ENCODE measurements at regions not wholly inside any gene's neighbourhood (a gene's known extent, or its start where the extent isn't known, plus 50 kb on each side); places are given as distances from the start of the nearest gene placed in this dataset.

DNA sequence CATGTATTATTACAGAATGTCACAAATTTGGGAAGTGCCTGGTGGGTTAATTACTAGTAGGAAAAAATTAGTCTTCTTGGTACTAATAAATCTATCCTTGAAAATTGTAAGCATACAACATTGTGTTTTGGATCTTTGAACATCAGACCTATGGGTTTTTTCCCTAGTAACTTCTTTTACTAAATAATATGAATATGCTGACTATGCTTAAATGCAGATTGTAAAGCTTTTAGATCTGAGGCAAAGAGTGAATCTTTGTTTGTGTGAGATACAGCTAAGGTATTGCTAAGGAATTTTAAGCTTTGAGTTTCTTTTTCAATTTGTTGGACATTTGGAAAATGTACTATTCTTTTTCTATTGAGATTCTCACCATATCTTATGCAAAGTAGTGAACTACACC is 390.6 kb upstream of the CCNH start:
- in situ Hi-C loops (cut with MboI): no loop called here
- H3K79me2 ChIP-seq (ENCODE audit: insufficient read depth): no peaks in the 10 kb centered on the region
- H3K36me3 ChIP-seq (ENCODE audit: low read depth): no peaks in the 10 kb centered on the region
- no peaks in the 10 kb centered on the region for H3K27me3 ChIP-seq (replicated peaks; ENCODE audit: insufficient read depth)
- H3F3A ChIP-seq (ENCODE audit: insufficient read depth): no peaks in the 10 kb centered on the region
- H3K9ac ChIP-seq: no peak overlapping the region
- TF ChIP-seq EZH2phosphoT487 (IDR thresholded peaks at IDR 0.05; ENCODE audit: insufficient read depth, low read depth) (no peak), EZH2 (IDR thresholded peaks at IDR 0.05; ENCODE audit: insufficient read depth, poor library complexity, severe bottlenecking) (no peak)
- H3K4me2 ChIP-seq (ENCODE audit: unreplicated experiment): no peak overlapping the region
- 0 out of 2 replicates have a peak, but pooled peaks cover 2% of the 10 kb centered on the region for H4K20me1 ChIP-seq (ENCODE audit: insufficient read depth)
- no peaks in the 10 kb centered on the region for H3K9me3 ChIP-seq (ENCODE audit: low read depth)
- no peak overlapping the region for H3K27ac ChIP-seq
- H3K4me3 ChIP-seq: no peak overlapping the region
- H3K9me2 ChIP-seq (ENCODE audit: insufficient read depth): no peaks in the 10 kb centered on the region
- no peaks in the 10 kb centered on the region for H3K4me1 ChIP-seq (ENCODE audit: insufficient read depth)
- DNase-seq: no peak
- no peak overlapping the region for H2AFZ ChIP-seq

DNA sequence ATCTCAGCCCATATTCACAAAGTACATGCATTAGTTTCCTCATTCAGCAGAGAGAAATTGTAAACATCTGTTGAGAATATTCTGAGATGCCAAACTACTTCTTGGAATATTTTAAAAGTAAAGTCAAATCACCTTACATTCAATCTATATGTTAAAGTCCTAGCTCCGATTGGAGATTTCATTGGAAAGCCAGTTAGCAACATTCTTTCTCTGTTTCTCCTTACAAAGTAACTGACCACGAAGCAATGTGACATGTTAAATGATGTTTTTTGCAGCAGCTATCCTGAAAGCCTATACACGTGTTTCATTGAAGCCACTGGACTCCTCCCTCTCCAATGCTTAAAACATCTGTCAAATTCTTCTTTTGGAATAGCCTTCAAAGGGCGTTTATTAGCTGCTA is 379.1 kb upstream of the CCNH start:
- no peak for DNase-seq
- TF ChIP-seq EZH2 (IDR thresholded peaks at IDR 0.05; ENCODE audit: insufficient read depth, poor library complexity, severe bottlenecking) (no peak), EZH2phosphoT487 (IDR thresholded peaks at IDR 0.05; ENCODE audit: insufficient read depth, low read depth) (no peak)
- Histone ChIP-seq H3K9me3 (ENCODE audit: low read depth) (no peaks in the 10 kb centered on the region), H3K4me3 (no peak overlapping the region), H3K4me1 (ENCODE audit: insufficient read depth) (no peaks in the 10 kb centered on the region), H3K4me2 (ENCODE audit: unreplicated experiment) (no peak overlapping the region), H3K27ac (no peak overlapping the region), H3K9me2 (ENCODE audit: insufficient read depth) (no peaks in the 10 kb centered on the region), H3K36me3 (ENCODE audit: low read depth) (no peaks in the 10 kb centered on the region), H3K9ac (no peak overlapping the region), H4K20me1 (ENCODE audit: insufficient read depth) (no peaks in the 10 kb centered on the region), H3K79me2 (ENCODE audit: insufficient read depth) (no peaks in the 10 kb centered on the region), H3K27me3 (replicated peaks; ENCODE audit: insufficient read depth) (no peaks in the 10 kb centered on the region), H2AFZ (no peak overlapping the region), H3F3A (ENCODE audit: insufficient read depth) (no peaks in the 10 kb centered on the region)
- WGBS, 2 experiments (ENCODE audit: low coverage in 1 of 2, low lambda C conversion rate in 2 of 2, missing lambda C conversion rate in 2 of 2): 8 to 12% methylated on average over 4 of the region's 4 CpGs
- in situ Hi-C loops (cut with MboI): no loop called here

GRCh38 chr5:87788416-87788815 is 375.7 kb upstream of the CCNH start:
- Histone ChIP-seq H3K27me3 (replicated peaks; ENCODE audit: insufficient read depth) (peaks cover 2% of the 10 kb centered on the region; the same call in 1 of the 2 replicates), H3K36me3 (ENCODE audit: low read depth) (no peaks in the 10 kb centered on the region), H3K27ac (no peak overlapping the region), H3K4me3 (no peak overlapping the region), H3K9me3 (ENCODE audit: low read depth) (no peaks in the 10 kb centered on the region), H3K9ac (no peak overlapping the region), H3K4me1 (ENCODE audit: insufficient read depth) (no peaks in the 10 kb centered on the region), H3K9me2 (ENCODE audit: insufficient read depth) (no peaks in the 10 kb centered on the region), H4K20me1 (ENCODE audit: insufficient read depth) (no peaks in the 10 kb centered on the region), H3F3A (ENCODE audit: insufficient read depth) (no peaks in the 10 kb centered on the region), H3K79me2 (ENCODE audit: insufficient read depth) (no peaks in the 10 kb centered on the region), H3K4me2 (ENCODE audit: unreplicated experiment) (no peak overlapping the region), H2AFZ (no peak overlapping the region)
- no peak for DNase-seq
- WGBS, 2 experiments (ENCODE audit: low coverage in 1 of 2, low lambda C conversion rate in 2 of 2, missing lambda C conversion rate in 2 of 2): 49 to 67% methylated on average over 2 of the region's 2 CpGs
- in situ Hi-C loops (cut with MboI): no loop called here
- TF ChIP-seq EZH2 (IDR thresholded peaks at IDR 0.05; ENCODE audit: insufficient read depth, poor library complexity, severe bottlenecking) (no peak), EZH2phosphoT487 (IDR thresholded peaks at IDR 0.05; ENCODE audit: insufficient read depth, low read depth) (no peak)

GRCh38 chr5:87787625-87788256 is 375.0 kb upstream of the CCNH start:
- H2AFZ ChIP-seq: no peak overlapping the region
- H3K79me2 ChIP-seq (ENCODE audit: insufficient read depth): no peaks in the 10 kb centered on the region
- no peak overlapping the region for H3K27ac ChIP-seq
- TF ChIP-seq EZH2phosphoT487 (IDR thresholded peaks at IDR 0.05; ENCODE audit: insufficient read depth, low read depth) (no peak), EZH2 (IDR thresholded peaks at IDR 0.05; ENCODE audit: insufficient read depth, poor library complexity, severe bottlenecking) (no peak)
- DNase-seq: no peak
- no peak overlapping the region for H3K4me2 ChIP-seq (ENCODE audit: unreplicated experiment)
- H3K36me3 ChIP-seq (ENCODE audit: low read depth): no peaks in the 10 kb centered on the region
- H3K4me3 ChIP-seq: no peak overlapping the region
- in situ Hi-C loops (cut with MboI): no loop called here
- H4K20me1 ChIP-seq (ENCODE audit: insufficient read depth): no peaks in the 10 kb centered on the region
- no peaks in the 10 kb centered on the region for H3F3A ChIP-seq (ENCODE audit: insufficient read depth)
- H3K9me2 ChIP-seq (ENCODE audit: insufficient read depth): no peaks in the 10 kb centered on the region
- peaks cover 7% of the 10 kb centered on the region; the same call in 1 of the 2 replicates for H3K27me3 ChIP-seq (replicated peaks; ENCODE audit: insufficient read depth)
- H3K4me1 ChIP-seq (ENCODE audit: insufficient read depth): no peaks in the 10 kb centered on the region
- 17 to 30% methylated on average over 2 of the region's 2 CpGs for WGBS, 2 experiments (ENCODE audit: low coverage in 1 of 2, low lambda C conversion rate in 2 of 2, missing lambda C conversion rate in 2 of 2)
- no peaks in the 10 kb centered on the region for H3K9me3 ChIP-seq (ENCODE audit: low read depth)
- no peak overlapping the region for H3K9ac ChIP-seq

GRCh38 chr5:87787086-87787485 is 374.4 kb upstream of the CCNH start:
- no peak overlapping the region for H2AFZ ChIP-seq
- no peak overlapping the region for H3K27ac ChIP-seq
- no peaks in the 10 kb centered on the region for H3K9me2 ChIP-seq (ENCODE audit: insufficient read depth)
- H3K9me3 ChIP-seq (ENCODE audit: low read depth): no peaks in the 10 kb centered on the region
- no peak overlapping the region for H3K9ac ChIP-seq
- H3K4me1 ChIP-seq (ENCODE audit: insufficient read depth): no peaks in the 10 kb centered on the region
- H3K79me2 ChIP-seq (ENCODE audit: insufficient read depth): no peaks in the 10 kb centered on the region
- WGBS, 2 experiments (ENCODE audit: low coverage in 1 of 2, low lambda C conversion rate in 2 of 2, missing lambda C conversion rate in 2 of 2): 52 to 58% methylated on average over 4 of the region's 4 CpGs
- no peak for TF ChIP-seq EZH2phosphoT487 (IDR thresholded peaks at IDR 0.05; ENCODE audit: insufficient read depth, low read depth)
- TF ChIP-seq EZH2 (IDR thresholded peaks at IDR 0.05; ENCODE audit: insufficient read depth, poor library complexity, severe bottlenecking): no peak
- no peaks in the 10 kb centered on the region for H3F3A ChIP-seq (ENCODE audit: insufficient read depth)
- no peaks in the 10 kb centered on the region for H4K20me1 ChIP-seq (ENCODE audit: insufficient read depth)
- H3K4me3 ChIP-seq: no peak overlapping the region
- in situ Hi-C loops (cut with MboI): no loop called here
- no peak for DNase-seq
- H3K27me3 ChIP-seq (replicated peaks; ENCODE audit: insufficient read depth): peaks cover 11% of the 10 kb centered on the region; the same call in 1 of the 2 replicates
- no peak overlapping the region for H3K4me2 ChIP-seq (ENCODE audit: unreplicated experiment)
- no peaks in the 10 kb centered on the region for H3K36me3 ChIP-seq (ENCODE audit: low read depth)

Data from GM23248 (cell line).